GM21576 (cell line): ENCODE measurements at regions not wholly inside any gene's neighbourhood (a gene's known extent, or its start where the extent isn't known, plus 50 kb on each side); places are given as distances from the start of the nearest gene placed in this dataset.

Experiments used
- ATAC-seq: cut with Tn5 transposase; IDR thresholded peaks from one replicate; pipeline ENCODE4 v1.9.1; 2021; ENCODE audit warnings: mild to moderate bottlenecking, moderate library complexity; ENCODE audit not compliant: unreplicated experiment

DNA sequence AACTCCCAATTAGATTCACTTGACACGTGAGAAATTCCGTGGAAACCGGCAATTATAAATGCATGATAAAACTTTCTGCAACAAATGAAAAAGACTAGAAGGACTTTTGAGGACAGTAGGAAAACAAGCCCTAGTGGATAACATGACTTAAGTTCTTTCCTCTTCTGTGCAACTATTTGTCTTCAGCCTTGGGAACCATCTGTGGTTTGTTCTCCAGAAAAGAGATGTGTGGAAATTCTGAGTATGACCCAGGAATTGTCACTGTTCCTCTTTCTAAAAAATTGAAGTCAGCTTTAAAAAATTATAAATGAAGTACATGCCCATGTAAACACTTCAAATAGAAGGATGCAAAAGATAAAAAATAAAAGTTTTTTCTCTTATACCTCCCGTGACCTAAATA lies 128.6 kb upstream of the SVIL start:
- ATAC-seq, result no peak

DNA sequence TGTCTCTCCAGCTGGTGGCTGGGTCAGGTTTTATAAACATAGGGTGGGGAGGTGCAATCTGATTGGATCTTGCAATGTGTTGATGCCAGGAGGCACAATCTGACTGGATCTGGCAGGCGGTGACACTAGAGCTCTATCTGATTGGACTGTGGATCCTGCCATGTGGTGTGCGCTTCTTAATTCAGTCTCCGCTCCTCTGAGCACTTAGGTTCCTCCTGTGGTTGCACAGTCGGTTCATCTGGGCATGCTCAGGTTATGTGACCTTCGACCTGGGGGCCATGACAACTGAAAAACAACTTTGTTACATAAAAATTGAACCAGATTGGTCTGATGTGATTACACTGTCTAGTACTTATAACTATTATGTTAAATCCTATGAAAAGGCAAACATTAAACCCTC lies 127.1 kb upstream of the SVIL start:
- no peak for ATAC-seq

DNA sequence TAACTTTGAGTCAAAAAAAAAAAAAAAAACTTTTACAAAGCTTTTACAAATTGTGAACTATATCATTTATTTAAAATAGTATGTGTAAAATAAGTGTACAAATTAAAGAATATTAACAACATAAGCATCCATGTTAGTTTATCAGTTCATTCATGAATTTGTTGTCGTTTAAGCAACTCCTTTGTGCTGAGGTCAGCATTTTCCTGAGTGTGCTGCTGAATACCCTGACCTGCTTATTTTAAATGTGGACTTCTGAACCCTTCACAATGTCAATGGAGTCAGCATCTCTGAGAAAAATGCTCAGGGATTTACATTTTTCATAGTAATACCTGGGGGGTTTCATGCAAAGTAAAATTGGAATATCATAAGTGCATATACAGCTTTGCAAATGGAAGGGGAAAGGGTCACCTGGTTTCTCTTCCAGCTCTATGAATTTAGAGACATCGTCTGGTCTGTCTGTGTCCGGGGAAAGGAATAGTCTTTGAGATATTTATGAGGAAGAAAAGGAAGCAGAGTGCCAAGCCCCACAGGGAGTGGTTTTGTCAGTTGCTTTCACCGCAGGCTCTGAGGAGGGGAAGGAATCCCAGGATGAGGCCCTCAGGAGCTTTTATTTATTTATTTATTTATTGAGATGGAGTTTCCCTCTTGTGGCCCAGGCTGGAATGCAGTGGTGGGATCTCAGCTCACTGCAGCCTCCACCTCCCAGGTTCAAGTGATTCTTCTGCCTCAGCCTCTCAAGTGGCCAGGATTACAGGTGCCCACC lies 125.5 kb upstream of the SVIL start:
- ATAC-seq, result no peak

DNA sequence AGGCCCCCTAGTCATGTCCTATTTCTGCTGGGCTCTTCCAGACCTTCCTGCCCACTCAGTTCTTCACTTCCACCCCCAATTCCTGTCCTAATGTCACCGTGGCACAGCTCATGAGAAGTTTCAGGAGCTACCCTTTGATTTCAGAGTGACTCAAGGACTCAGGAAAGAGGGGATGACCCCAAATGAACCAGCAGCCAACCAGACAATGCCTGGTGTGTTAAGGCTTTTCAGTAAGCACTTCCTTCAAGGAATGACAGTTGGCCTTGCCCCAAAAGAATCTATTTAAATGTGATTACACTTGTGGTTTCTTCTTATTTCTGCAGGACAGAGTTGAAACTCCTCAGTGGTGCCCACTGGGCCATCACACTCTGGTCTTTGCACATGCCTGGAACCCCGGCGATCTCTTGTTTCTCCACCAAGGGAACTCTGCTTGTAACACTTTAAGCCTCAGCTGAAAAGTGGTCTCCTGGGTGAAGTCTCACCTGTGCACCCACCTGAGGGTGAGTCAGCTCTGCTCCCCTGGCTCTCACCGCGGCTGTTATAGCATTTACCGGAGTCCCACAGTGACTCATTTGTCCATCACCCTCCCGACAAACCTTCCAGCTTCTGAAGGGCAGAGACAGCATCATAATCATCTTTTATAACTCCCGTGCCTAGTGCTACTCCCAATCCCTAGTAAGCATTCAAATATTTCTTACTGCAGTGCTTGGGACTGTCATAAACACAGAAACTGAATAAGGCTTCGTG lies 123.0 kb upstream of the SVIL start:
- no peak for ATAC-seq

DNA sequence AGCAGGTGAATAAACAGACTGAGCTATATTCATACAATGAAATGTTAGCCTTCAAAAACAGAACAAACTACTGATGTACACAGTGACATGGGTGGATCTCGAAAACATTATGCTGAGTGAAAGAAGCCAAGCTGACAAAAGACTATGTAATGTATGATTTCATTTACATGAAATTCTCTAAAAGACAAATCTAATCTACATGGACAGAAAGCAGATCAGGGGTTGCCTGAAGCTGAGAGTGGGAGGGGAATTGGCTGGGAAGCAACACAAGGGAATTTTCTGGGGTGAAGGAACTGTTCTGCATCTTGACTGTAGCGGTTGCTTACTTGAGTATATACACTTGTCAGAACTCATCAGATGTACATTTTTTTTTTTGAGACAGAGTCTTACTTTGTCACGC lies 121.7 kb upstream of the SVIL start:
- no peak for ATAC-seq

DNA sequence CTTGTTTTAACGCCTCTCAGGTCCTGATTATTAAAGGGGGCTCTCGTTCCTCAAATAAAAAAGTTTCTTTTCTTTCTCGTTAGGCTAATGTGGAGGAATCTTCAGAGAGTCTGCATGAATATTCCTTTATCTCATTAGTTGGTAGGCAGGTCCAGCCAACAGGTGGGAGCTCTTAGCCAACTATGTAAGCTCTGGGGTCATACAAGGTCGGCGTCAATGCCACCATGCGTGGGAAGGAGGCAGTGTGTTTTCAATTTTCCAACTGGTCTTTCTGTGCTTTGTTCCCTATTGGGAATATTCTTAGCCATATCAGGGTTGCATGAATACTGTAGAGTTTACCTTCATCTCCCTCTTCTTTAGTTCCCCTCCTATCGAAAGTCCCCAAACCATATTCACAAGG lies 118.5 kb upstream of the SVIL start:
- ATAC-seq, result no peak

DNA sequence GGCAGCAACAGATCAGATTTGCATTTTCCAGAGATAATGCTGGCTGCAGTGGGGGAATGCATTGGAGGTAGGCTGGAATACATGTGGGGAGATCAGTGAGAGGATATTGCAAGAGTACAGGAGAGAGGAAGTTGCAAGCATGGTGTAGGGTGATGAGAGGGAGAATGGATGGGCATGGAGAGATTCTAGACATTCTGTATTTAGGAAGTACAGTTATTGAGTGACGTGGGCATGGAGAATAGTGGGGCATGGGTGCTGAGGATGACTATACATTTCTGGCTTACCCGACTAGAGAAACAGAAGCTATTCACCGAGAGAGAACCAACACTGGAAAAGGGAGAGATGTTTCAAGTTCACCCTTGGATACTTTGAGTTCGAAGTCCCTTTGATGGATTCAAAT lies 116.9 kb upstream of the SVIL start:
- ATAC-seq, result no peak

DNA sequence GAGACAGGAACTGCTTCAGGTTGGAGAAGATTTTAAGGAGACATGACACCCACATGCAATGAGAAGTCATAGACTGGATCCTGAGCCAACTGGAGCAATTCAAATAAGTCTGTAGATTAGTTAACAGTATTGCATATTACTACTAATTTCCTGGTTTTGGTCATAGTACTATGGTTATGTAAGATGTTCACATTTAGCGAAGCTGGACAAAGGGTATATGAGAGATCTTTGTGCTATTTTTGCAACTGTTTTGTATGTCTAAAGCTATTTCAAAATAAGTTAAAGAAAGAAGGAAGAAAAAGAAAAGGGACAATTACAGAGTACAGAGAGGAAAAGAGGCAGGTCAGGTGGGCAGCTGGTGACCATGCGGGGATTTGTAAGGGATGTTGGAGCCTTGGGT lies 116.5 kb upstream of the SVIL start:
- no peak for ATAC-seq

DNA sequence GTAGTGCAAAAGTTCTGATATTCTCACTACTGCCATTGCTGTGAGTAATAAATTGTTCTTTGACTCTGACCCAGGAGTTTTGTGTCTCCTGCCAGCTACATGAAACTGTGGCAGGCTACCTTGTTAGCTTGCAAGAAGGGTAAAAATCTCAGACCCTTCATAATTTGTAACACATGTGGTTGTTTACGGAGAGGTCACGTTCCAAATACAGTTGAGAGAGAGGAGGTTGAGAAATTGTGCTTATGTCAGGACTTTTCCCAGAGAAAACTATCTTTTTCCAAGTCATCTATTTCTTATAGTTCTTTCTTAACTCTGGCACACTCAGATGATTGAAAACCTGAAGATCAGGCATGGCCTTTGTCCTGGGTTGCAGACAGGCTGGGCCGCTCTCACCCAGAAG lies 114.4 kb upstream of the SVIL start:
- ATAC-seq, result no peak

DNA sequence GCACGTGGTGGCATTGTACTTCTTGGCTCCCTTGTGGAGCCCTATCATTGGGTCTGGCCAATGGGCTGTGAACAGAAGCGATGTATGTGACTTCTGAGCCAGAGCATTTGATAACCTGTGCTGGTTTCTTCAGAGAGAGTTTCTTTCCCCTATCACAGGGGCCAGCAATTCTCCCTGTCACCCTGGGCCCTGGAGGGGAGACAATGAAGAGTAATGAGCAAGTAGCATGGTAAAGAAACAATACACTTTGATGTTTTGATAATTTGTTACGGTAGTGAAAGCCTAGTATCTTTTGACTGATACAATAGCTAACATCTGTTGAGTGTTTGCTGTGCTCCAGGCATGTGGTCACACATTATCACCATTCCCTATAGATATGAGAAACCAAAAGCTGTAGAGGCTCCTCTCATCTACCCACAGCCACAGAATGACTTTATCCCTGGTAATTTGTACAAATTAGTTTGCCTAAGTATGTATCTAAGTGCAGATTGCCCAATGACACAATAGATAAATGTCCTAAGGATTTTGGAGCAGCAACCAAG lies 113.4 kb upstream of the SVIL start:
- no peak for ATAC-seq

DNA sequence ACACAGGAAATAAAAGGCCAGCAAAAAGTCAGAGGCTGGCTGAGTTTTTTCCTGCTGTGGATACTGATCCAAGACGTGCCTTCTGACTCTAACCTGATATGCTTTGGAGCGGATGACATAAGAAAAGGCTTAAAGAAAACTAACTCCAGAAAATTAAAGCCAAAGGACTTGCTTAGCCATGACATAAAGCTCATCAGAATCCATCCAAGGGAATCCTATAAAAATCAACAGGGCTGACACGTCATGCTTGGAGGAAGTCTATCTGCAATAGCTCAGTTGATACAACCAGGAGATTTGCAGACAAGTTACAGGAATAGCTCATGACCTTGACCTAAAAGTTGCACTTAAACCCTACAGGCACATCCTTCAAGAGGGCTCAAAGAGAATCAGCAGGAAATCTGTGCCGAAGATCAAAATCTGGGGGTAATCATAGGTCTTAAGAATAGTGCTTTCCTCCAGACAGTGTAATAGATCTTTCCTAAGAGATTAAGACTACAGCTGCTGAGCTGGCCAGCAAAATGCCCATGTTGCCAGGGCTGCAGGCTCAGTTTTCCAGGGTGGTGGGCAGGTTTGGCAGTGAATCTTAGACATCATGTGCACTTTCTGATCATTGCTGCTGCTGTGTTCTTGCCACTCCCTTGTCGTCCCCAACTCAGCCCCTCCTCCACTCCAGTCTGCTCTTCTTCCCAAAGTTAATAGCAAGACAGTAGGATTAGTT lies 111.5 kb upstream of the SVIL start:
- ATAC-seq, result no peak

DNA sequence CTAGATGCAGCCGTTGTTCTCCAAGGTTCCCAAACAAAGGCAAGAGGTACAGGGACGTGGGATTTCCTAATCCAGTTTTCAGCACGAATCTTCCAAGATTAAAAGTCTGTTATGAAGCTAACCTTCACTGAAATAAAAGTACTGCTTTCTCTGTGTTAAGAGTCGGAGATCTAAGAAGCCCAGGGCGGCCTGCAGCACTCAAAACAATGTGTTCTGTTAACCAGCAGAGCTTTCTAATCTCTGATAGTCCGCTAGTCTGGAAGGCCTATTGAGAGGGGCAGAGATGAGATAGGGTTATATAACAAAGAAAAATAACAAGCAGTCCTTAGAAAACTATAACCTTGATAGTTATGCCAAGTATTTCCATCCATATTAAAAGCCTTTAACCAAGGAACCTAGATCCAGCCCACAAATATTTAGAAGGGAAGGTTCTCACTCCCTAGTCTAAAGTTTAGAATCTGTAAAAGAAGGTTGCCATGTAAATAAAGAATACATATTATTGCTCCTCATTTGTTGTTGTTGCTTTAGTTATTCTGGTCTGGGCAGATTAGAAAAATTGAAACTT lies 106.3 kb upstream of the SVIL start:
- ATAC-seq, result no peak

DNA sequence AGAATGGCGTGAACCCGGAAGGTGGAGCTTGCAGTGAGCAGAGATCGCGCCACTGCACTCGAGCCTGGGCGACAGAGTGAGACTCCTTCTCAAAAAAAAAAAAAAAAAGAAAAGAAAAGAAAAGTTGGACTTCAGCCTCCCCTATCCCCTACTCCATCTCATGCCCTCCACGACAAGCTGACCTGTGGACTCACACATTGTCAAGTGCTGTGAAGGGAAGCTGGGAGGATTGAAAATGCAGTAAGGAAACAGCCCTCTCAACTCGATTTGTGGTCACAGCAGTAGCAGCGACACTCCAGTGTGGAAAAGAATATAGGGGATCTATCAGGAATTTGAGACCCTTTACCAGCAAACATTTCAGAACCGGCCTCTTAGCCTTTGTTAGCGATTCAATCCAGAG lies 103.6 kb upstream of the SVIL start:
- no peak for ATAC-seq

DNA sequence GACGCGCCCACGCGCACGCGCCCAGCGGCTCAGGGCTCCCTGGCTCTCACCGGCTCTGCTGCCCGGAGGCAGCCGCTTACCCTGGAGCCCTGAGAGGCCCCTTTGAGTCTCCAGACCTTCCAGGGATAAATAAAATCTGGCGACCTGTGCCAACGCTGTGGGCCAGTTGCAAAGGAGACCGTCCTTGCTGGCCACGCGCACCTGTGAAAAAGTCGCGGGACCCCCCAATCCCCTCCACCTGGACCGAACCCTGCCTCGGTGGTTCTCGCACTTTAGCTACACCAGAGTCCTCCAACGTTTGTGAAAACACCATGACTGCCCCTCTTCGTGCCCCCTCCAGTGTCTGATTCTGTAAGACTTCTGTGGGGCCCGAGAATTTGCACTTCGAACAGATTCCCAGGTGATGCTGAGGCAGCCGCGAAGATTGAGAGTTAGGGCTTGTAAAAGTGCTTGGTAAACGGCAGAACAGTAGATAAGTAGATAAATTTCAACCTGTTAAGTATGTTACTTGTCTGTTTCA lies 102.4 kb upstream of the SVIL start:
- ATAC-seq, result no peak

DNA sequence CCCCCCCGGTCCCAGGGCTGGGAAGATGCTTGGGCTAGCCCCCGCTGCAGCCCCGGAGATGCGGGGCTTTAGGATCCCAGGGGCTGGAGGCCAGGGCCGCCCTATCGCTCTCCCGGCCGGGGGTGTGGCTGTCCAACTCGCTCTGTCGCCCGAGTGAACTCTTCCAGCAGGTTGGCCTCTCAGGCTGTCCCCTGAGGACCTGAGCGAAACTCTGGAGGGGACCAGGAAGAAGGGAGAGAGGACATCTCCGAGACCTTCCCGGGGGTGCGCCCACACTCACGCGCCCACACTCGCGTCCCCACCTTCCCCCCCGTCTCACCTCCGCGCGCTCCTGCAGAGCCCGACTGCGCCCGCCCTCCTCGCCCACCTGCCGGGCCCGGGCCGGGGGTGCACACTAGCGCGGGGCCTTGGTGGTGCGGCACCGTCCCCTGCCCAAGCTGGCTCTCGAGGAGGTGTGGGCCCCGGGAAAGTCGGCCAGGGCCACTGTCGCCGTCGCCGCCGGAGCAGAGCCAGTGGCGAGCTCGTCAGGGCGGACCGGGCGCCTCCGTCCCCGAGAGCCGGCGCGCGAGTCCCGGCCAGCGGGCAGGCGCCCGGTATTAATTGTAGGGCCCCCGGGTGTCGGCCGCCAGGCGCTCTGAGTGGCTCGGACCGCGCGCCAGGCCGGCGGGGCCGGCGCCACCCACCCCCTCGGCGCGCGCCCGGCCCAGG lies 101.7 kb upstream of the SVIL start:
- no peak for ATAC-seq

DNA sequence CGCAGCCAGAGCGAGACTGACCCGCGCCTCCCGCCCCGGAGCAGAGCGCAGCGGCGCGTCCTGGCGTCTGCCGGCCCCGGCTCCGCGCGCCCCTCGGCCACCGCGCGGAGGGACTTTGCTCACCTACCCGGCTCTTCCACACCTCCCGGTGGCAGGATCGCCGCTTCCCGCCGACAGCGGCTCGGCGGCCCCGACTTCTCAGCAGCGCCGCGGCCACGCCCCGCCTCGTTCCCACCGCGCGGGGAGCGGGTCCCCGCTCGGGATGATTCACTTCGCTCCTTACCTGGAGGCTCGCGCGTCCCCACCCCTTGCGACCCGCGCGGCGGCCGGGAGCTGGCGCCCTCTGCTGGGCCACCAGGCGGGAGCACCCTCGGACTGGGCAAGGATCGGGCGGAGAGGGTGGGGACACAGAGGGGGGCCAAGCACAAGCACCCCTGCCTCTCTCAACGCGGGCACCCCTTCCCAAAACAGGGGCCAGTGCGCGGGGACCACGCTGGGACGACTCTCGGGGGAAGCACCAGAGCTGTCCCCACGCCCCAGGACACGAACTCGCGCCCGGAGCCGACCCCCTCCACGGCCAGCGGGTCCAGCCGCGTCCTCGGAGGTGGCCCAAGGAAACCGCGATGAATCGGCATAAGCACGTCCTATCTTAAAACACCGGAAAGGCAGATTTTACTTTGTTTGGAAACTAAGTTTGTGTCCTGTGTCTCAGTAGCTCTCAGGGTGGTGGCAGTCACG lies 101.0 kb upstream of the SVIL start:
- ATAC-seq, result peak; percentile 82

DNA sequence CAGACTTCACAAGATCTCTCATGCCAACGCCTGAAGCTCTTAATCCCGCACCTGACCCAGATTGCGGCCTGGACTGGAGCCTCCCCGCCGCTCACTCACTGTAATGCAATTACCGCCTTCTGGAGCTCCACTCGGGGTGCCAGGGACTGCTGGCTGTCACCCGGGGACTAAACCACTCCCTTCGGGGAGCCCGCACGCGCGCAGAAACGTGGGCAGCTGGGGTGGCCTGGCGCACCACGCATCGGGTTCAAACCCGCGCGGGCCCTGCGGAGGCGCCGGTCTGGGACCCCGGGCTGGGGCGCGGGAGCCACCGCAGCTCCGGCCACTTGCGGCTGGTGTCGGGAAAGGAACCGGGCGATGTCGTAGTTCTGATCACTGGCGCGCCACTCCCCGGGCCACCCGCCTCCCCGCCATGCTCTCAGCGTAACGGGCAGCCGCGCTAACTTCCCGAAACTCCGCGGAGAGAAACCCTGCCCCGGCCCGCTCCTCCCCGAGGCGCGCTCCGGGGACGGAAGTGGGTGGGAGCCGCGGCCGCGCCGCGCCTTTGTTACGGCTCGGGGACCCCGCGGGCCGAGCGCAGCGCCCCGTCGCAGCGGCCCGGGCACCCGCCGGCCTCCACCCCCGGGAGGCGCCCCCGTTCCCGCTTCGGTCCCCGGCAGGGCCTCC lies 100.3 kb upstream of the SVIL start:
- ATAC-seq, result peak; percentile 42

DNA sequence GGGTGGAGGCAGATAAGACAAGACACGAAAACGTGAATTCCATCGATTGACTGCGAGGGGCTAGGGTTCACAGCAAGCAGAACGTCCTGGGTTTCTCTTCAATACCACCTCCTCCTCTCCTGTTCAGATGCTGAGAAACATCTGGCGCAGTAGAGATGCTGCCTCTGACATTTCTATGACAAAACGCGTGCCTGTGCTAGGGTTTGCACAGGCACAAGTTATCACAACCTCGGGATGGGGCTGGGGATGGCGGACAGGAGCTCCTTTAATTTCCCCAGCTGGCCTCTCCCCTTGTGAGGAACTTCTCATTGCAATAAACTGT lies 99.8 kb upstream of the SVIL start:
- ATAC-seq, result no peak

DNA sequence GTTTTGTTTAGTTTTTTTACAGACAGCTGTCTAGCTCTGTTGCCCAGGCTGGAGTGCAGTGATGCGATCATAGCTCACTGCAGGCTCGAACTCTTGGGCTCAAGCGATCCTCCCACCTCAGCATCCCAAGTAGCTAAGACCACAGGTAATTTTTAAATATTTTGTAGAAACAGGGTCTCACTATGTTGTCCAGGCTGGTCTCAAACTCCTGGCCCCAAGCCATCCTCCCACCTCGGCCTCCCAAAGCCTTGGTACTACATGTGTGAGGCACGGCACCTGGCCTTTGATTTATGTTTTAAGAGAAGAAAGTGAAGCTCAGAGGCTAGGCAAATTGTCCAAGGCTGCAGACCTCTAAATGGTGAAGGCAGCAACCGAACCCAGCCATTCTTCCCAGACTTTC lies 98.6 kb upstream of the SVIL start:
- ATAC-seq, result no peak
